Suprapubic skin (tissue), 4 donors: ENCODE measurements at regions not wholly inside any gene's neighbourhood (a gene's known extent, or its start where the extent isn't known, plus 50 kb on each side); places are given as distances from the start of the nearest gene placed in this dataset.

Experiments
- DNase-seq, 2 donors: peaks; one replicate each; pipeline ENCODE4 v3.0.0-alpha.2; 2019; ENCODE audit warnings: low spot score in 2 of 2
- H3K27ac ChIP-seq: fragments of 200-600 bp; sonication (generic); one replicate; pipeline ENCODE4 v1.5.1; 2019
- H3K27me3 ChIP-seq: fragments of 200-600 bp; sonication (generic); one replicate; pipeline ENCODE4 v1.5.1; 2019
- H3K36me3 ChIP-seq: fragments of 200-600 bp; sonication (generic); one replicate; pipeline ENCODE4 v1.5.1; 2019
- H3K4me1 ChIP-seq: fragments of 200-600 bp; sonication (generic); one replicate; pipeline ENCODE4 v1.5.1; 2019
- H3K4me3 ChIP-seq: fragments of 200-600 bp; sonication (generic); one replicate; pipeline ENCODE4 v1.5.1; 2019; ENCODE audit warnings: mild to moderate bottlenecking
- H3K9me3 ChIP-seq: fragments of 200-600 bp; sonication (generic); one replicate; pipeline ENCODE4 v1.5.1; 2019
- EP300 ChIP-seq: sonication (generic); formaldehyde crosslinking; IDR thresholded peaks from one replicate; pipeline ENCODE4 v1.6.1; 2017; ENCODE audit warnings: antibody characterized with exemption
- POLR2A ChIP-seq, 2 donors: fragments of 450-650 bp; IDR thresholded peaks; one replicate each; pipeline ENCODE4 v1.6.1; 2017; ENCODE audit warnings: antibody characterized with exemption in 2 of 2, mild to moderate bottlenecking in 2 of 2, moderate library complexity in 2 of 2
- POLR2AphosphoS5 ChIP-seq, 3 donors: sonication (generic); formaldehyde crosslinking; IDR thresholded peaks; one replicate each; pipeline ENCODE4 v1.6.1; 2017; ENCODE audit warnings: antibody characterized with exemption in 3 of 3
- WGBS: methylation state at CpG from one replicate; pipeline ENCODE4 v1.1.5; 2018; 5-methylcytosine and 5-hydroxymethylcytosine counted together
- TF ChIP-seq, protein P1 (sequence below), 2 donors: fragments of 200-600 bp in 1 of 2; fragments of 450-650 bp in 1 of 2; sonication (generic) in 1 of 2; IDR thresholded peaks; one replicate each; pipeline ENCODE4 v1.5.1; 2016 to 2019; ENCODE audit warnings: antibody characterized with exemption in 2 of 2, mild to moderate bottlenecking in 1 of 2, moderate library complexity in 1 of 2

DNA sequence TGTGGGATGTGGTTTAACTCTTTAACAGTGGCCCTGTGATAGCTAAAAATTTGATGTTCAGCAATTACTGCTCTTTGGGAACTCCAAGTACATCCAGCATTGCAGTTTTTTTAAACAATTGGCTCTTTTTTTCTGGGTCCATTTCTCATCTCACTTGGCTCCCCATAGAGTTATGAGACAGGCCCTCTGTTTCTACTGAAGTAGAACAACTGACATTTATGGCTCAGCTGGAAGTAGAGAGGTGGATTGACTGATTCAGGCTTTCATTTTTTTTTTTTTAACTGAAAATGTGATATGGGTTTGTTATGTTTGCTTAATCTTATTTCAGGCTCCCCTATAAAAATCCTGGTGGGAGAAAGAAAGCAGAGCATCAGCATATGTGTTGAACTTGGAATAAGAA is 96.6 kb upstream of the CD180 start:
- DNase-seq: no peak
- Histone ChIP-seq H3K27me3 (no peaks in the 10 kb centered on the region), H3K9me3 (no peaks in the 10 kb centered on the region), H3K36me3 (no peaks in the 10 kb centered on the region), H3K27ac (no peak overlapping the region), H3K4me1 (peaks cover 22% of the 10 kb centered on the region), H3K4me3 (no peak overlapping the region)
- TF ChIP-seq POLR2A (IDR thresholded peaks at IDR 0.05) (no peak), POLR2AphosphoS5 (IDR thresholded peaks at IDR 0.05) (no peak), EP300 (no peak)
- TF ChIP-seq, protein P1, sequence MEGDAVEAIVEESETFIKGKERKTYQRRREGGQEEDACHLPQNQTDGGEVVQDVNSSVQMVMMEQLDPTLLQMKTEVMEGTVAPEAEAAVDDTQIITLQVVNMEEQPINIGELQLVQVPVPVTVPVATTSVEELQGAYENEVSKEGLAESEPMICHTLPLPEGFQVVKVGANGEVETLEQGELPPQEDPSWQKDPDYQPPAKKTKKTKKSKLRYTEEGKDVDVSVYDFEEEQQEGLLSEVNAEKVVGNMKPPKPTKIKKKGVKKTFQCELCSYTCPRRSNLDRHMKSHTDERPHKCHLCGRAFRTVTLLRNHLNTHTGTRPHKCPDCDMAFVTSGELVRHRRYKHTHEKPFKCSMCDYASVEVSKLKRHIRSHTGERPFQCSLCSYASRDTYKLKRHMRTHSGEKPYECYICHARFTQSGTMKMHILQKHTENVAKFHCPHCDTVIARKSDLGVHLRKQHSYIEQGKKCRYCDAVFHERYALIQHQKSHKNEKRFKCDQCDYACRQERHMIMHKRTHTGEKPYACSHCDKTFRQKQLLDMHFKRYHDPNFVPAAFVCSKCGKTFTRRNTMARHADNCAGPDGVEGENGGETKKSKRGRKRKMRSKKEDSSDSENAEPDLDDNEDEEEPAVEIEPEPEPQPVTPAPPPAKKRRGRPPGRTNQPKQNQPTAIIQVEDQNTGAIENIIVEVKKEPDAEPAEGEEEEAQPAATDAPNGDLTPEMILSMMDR (IDR thresholded peaks at IDR 0.05): no peak

DNA sequence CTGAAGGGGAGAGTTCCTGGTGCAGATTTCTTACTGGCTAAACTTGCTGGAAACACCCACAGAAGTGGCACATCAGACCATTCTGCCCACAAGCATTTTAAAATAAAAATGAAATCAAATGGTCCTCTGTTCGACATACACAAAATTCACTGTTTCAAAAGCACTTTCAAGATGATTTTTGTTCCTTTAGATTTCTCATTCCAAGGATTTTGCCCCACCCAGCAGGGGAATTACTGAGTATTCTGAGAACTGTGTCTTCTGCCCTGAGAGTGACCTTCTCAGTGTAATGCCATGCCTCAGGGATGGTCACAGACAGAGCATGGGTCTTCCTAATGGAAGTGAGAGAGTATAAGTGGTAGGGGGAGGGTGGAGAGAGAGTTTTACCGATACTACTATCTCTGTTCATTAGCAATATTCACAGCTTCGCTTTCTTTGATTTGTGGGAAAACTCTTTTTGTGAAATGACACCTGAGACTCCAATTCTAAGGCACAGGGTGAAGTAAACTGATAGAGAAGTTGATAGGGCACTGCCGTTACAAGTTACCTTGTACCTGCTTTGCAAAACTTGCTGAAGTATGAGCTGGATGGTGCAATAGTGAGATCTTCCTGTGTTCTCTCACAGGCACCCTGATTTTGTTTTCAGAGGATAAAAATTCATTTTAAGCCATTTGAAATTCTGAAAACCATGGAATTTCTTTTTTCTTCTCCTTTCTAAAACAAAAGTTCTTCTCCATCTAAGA is 95.8 kb upstream of the CD180 start:
- Histone ChIP-seq H3K27me3 (no peaks in the 10 kb centered on the region), H3K9me3 (no peaks in the 10 kb centered on the region), H3K4me3 (no peak overlapping the region), H3K36me3 (no peaks in the 10 kb centered on the region), H3K4me1 (peaks cover 30% of the 10 kb centered on the region), H3K27ac (no peak overlapping the region)
- TF ChIP-seq POLR2A (IDR thresholded peaks at IDR 0.05) (no peak), POLR2AphosphoS5 (IDR thresholded peaks at IDR 0.05) (no peak), EP300 (no peak)
- TF ChIP-seq, protein P1 (IDR thresholded peaks at IDR 0.05): no peak
- 86% methylated on average over 4 of the region's 4 CpGs for WGBS
- DNase-seq: no peak

DNA sequence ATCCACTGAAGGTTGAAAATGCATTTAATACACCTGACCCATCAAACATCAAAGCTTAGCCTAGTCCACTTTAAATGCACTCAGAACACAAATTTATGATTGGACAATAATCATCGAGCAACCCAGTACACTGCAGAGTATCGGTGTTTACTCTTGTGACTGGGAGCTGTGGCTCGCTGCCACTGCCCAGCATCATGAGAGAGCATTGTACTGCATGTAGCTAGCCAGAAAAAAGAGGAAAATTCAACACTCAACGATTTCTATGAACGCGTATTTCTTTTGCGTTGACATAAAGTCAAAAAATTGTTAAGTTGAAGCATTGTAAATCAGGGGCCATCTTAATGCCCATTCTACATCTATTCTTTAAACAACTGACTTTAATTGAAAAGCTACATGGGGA is 95.1 kb upstream of the CD180 start:
- H3K4me3 ChIP-seq: no peak overlapping the region
- H3K27ac ChIP-seq: no peak overlapping the region
- TF ChIP-seq EP300 (no peak), POLR2AphosphoS5 (IDR thresholded peaks at IDR 0.05) (no peak), POLR2A (IDR thresholded peaks at IDR 0.05) (no peak)
- TF ChIP-seq, protein P1 (IDR thresholded peaks at IDR 0.05): no peak
- DNase-seq: no peak
- 97% methylated on average over 7 of the region's 7 CpGs for WGBS
- H3K27me3 ChIP-seq: no peaks in the 10 kb centered on the region
- H3K36me3 ChIP-seq: no peaks in the 10 kb centered on the region
- no peaks in the 10 kb centered on the region for H3K9me3 ChIP-seq
- peaks cover 30% of the 10 kb centered on the region for H3K4me1 ChIP-seq

DNA sequence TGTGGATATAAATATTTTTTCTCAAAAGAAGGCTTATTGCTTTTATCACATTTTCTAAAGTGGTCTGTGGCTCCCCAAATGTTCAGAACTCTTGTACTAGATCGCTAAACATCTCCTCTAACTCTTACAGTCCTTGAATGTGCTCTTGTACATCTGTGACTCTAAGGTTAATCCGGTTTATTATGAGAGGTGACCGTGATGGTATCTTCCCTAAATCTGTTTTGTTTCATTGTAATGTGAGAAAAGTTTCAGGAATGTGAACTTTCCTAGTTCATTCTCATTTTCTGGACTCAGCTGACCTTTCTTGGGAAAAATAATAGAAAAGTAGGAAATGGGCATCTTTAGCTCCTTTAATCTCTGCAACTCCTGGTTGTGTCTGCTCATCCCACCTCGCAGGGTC is 94.5 kb upstream of the CD180 start:
- Histone ChIP-seq H3K27me3 (no peaks in the 10 kb centered on the region), H3K27ac (peak overlapping the region; percentile 38), H3K4me1 (peaks cover 35% of the 10 kb centered on the region), H3K9me3 (no peaks in the 10 kb centered on the region), H3K36me3 (no peaks in the 10 kb centered on the region), H3K4me3 (no peak overlapping the region)
- WGBS: 84% methylated on average over 4 of the region's 4 CpGs
- DNase-seq: no peak
- no peak for TF ChIP-seq EP300
- TF ChIP-seq POLR2AphosphoS5 (IDR thresholded peaks at IDR 0.05): no peak
- TF ChIP-seq POLR2A (IDR thresholded peaks at IDR 0.05): no peak
- TF ChIP-seq, protein P1 (IDR thresholded peaks at IDR 0.05): no peak

DNA sequence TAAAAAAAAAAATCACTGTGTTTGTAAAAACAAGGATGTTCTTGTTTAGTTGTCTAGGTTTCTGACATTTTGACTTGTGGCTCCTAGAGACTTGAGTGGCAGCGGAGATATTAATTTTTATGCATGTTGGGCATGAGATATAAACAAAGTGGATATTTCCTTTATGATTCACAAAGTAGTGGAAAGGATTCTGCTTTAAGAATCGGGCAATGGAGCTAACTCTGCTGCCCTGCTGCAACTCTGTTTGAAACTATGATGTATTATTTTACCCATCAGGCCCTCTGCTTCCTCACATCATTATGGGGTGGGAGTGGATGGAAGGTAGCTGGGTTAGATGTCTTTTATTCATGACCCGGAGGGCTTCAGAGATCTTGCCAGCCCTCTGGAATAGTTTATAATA is 94.1 kb upstream of the CD180 start:
- H3K36me3 ChIP-seq: no peaks in the 10 kb centered on the region
- no peak for DNase-seq
- H3K4me1 ChIP-seq: peaks cover 37% of the 10 kb centered on the region
- no peaks in the 10 kb centered on the region for H3K9me3 ChIP-seq
- no peak overlapping the region for H3K4me3 ChIP-seq
- H3K27me3 ChIP-seq: no peaks in the 10 kb centered on the region
- H3K27ac ChIP-seq: peak overlapping the region; percentile 38
- WGBS: 79% methylated on average over 3 of the region's 3 CpGs
- TF ChIP-seq, protein P1 (IDR thresholded peaks at IDR 0.05): no peak
- TF ChIP-seq POLR2AphosphoS5 (IDR thresholded peaks at IDR 0.05) (no peak), POLR2A (IDR thresholded peaks at IDR 0.05) (no peak), EP300 (no peak)
